B cell (primary cell): ENCODE measurements at regions not wholly inside any gene's neighbourhood (a gene's known extent, or its start where the extent isn't known, plus 50 kb on each side); places are given as distances from the start of the nearest gene placed in this dataset.

Experiments used
- ATAC-seq: fragments of 200-7000 bp; cut with Tn5 transposase; one replicate; pipeline ENCODE4 v1.10.0; 2021; ENCODE audit warnings: low read depth, mild to moderate bottlenecking, moderate number of reproducible peaks, moderate library complexity
- CTCF ChIA-PET: fragments of 350-600 bp; sonication (Branson Sonifier 250); formaldehyde crosslinking; loops from one replicate; lab custom pipeline; 2021; ENCODE audit warnings: antibody characterized with exemption, inconsistent platforms; lab: Charles Lee
- POLR2A ChIA-PET: fragments of 350-600 bp; sonication (Branson Sonifier 250); formaldehyde crosslinking; loops from one replicate; lab custom pipeline; 2021; ENCODE audit warnings: antibody characterized with exemption; lab: Charles Lee
- DNase-seq: peaks from one replicate; pipeline ENCODE4 v3.0.0; 2013
- H2AFZ ChIP-seq: 2 replicates; pipeline ENCODE4 v1.6.1; 2012; ENCODE audit warnings: mild to moderate bottlenecking, low read depth, low read length; ENCODE audit not compliant: insufficient read depth, poor library complexity, severe bottlenecking
- H3K27ac ChIP-seq, 2 donors: 1 replicate in 1 of 2; 2 replicates in 1 of 2; pipeline ENCODE4 v1.5.1; 2012 to 2013; ENCODE audit warnings: low read length in 2 of 2, mild to moderate bottlenecking in 2 of 2, moderate library complexity in 1 of 2
- H3K27me3 ChIP-seq, 4 experiments: fragments of 200-600 bp in 1 of 4; sonication (generic) in 1 of 4; replicated peaks in 1 of 4; 1 replicate in 2 of 4; 2 replicates in 2 of 4; pipeline versions ENCODE4 v1.6.1 to v1.7.0; 2013 to 2016; ENCODE audit warnings: low read length in 3 of 4, mild to moderate bottlenecking in 2 of 4, mixed read lengths in 1 of 4, moderate library complexity in 1 of 4; ENCODE audit not compliant: insufficient read depth in 4 of 4, control insufficient read depth in 3 of 4; ENCODE audit errors: control extremely low read depth in 1 of 4
- H3K36me3 ChIP-seq, 2 experiments: replicated peaks in 1 of 2; 1 replicate in 1 of 2; 2 replicates in 1 of 2; pipeline versions ENCODE4 v1.6.1 to v1.7.1; 2013; ENCODE audit warnings: low read length in 1 of 2; ENCODE audit not compliant: insufficient read depth in 2 of 2, control insufficient read depth in 1 of 2; ENCODE audit errors: control extremely low read depth in 1 of 2, extremely low read depth in 1 of 2
- H3K4me1 ChIP-seq, 2 donors: fragments of 200-600 bp in 1 of 2; sonication (generic) in 1 of 2; 1 replicate in 1 of 2; 2 replicates in 1 of 2; pipeline versions ENCODE4 v1.5.1 to v1.6.1; 2013 to 2017; ENCODE audit warnings: low read length in 2 of 2; ENCODE audit not compliant: control insufficient read depth in 2 of 2, insufficient read depth in 2 of 2
- H3K4me2 ChIP-seq: replicated peaks from 2 replicates; pipeline ENCODE3; 2012; ENCODE audit warnings: mild to moderate bottlenecking, low read depth, low read length; ENCODE audit not compliant: poor library complexity, severe bottlenecking
- H3K4me3 ChIP-seq, 5 experiments: fragments of 200-600 bp in 1 of 5; sonication (generic) in 1 of 5; 1 replicate in 3 of 5; 2 replicates in 2 of 5; pipeline versions ENCODE4 v1.5.1 to v1.7.0; 2011 to 2016; ENCODE audit warnings: low read length in 4 of 5, mild to moderate bottlenecking in 4 of 5, low read depth in 2 of 5, control low read depth in 1 of 5, moderate library complexity in 1 of 5; ENCODE audit not compliant: insufficient read depth in 1 of 5; ENCODE audit errors: control extremely low read depth in 1 of 5, extremely low read depth in 1 of 5
- H3K79me2 ChIP-seq: fragments of 200-600 bp; sonication (generic); one replicate; pipeline ENCODE4 v1.6.0; 2016; ENCODE audit warnings: low read length; ENCODE audit not compliant: control insufficient read depth, insufficient read depth
- H3K9ac ChIP-seq: fragments of 200-600 bp; sonication (generic); 2 replicates; pipeline ENCODE4 v1.6.1; 2017; ENCODE audit warnings: mild to moderate bottlenecking, low read length, moderate library complexity
- H3K9me3 ChIP-seq, 3 donors: one replicate each; pipeline versions ENCODE4 v1.6.1 to v1.7.1; 2013; ENCODE audit warnings: low read length in 2 of 3; ENCODE audit not compliant: control insufficient read depth in 2 of 3, insufficient read depth in 1 of 3; ENCODE audit errors: control extremely low read depth in 1 of 3
- H4K20me1 ChIP-seq: 2 replicates; pipeline ENCODE4 v1.6.0; 2012; ENCODE audit warnings: mild to moderate bottlenecking, low read length; ENCODE audit not compliant: insufficient read depth, control insufficient read depth, poor library complexity, severe bottlenecking
- H3K27ac Mint-ChIP-seq: one replicate; pipeline ENCODE4 v1.8.0; 2021; ENCODE audit warnings: mixed read lengths
- H3K27me3 Mint-ChIP-seq: one replicate; pipeline ENCODE4 v1.8.0; 2021; ENCODE audit warnings: mixed read lengths
- H3K4me1 Mint-ChIP-seq: one replicate; pipeline ENCODE4 v1.8.0; 2021; ENCODE audit warnings: mixed read lengths
- H3K4me3 Mint-ChIP-seq: one replicate; pipeline ENCODE4 v1.8.0; 2021; ENCODE audit warnings: mixed read lengths
- H3K9me3 Mint-ChIP-seq: one replicate; pipeline ENCODE4 v1.8.0; 2022; ENCODE audit warnings: mixed read lengths; ENCODE audit not compliant: insufficient read depth
- CTCF ChIP-seq: fragments of 200-600 bp; IDR thresholded peaks from one replicate; pipeline ENCODE4 v1.8.0; 2022; ENCODE audit warnings: antibody characterized with exemption, mild to moderate bottlenecking
- EZH2 ChIP-seq: IDR thresholded peaks from 2 replicates; pipeline ENCODE4 v1.6.1; 2012; ENCODE audit warnings: borderline replicate concordance, low read depth, mild to moderate bottlenecking, moderate library complexity, low read length; ENCODE audit not compliant: insufficient read depth, poor library complexity, severe bottlenecking
- WGBS: methylation state at CpG from one replicate; pipeline ENCODE4 v1.1.5; 2013; ENCODE audit warnings: missing lambda C conversion rate; ENCODE audit not compliant: insufficient coverage; 5-methylcytosine and 5-hydroxymethylcytosine counted together
- intact Hi-C: fragments of 100-400 bp; cut with micrococcal nuclease; formaldehyde crosslinking; loops from one replicate; pipeline ENCODE4 v1.10.0; 2022

- Histone ChIP-seq H3K9ac (no peak overlapping the region), H3K36me3 (no peaks in the 10 kb centered on the region), H3K79me2 (no peaks in the 10 kb centered on the region), H3K27me3 (peaks cover 0 to 4% (median 0%) of the 10 kb centered on the region in 4 experiments), H3K4me2 (no peak overlapping the region), H2AFZ (no peak overlapping the region), H3K9me3 (no peaks in the 10 kb centered on the region), H3K4me1 (no peaks in the 10 kb centered on the region), H3K4me3 (no peak overlapping the region), H3K27ac (no peak overlapping the region), H4K20me1 (no peaks in the 10 kb centered on the region)
- ChIA-PET CTCF (no interaction called here), POLR2A (no interaction called here)
- DNase-seq (no peak), ATAC-seq (no peak)
- intact Hi-C loops: no loop called here
- no peaks in the 10 kb centered on the region for H3K9me3 Mint-ChIP-seq
- H3K27ac Mint-ChIP-seq: no peak overlapping the region
- H3K4me1 Mint-ChIP-seq: no peaks in the 10 kb centered on the region
- TF ChIP-seq EZH2: no peak
- TF ChIP-seq CTCF: no peak
- no peak overlapping the region for H3K4me3 Mint-ChIP-seq
- no CpG with 5 or more reads among the region's 1 CpG for WGBS
- H3K27me3 Mint-ChIP-seq: no peaks in the 10 kb centered on the region
Measured at GRCh38 chr13:100755891-100756290, 81.3 kb upstream of the TMTC4 start.

GRCh38 chr13:100754459-100754858 is 79.9 kb upstream of the TMTC4 start:
- CTCF ChIA-PET: no interaction called here
- H3K4me1 ChIP-seq: no peaks in the 10 kb centered on the region
- no CpG with 5 or more reads among the region's 5 CpGs for WGBS
- H3K36me3 ChIP-seq: no peaks in the 10 kb centered on the region
- H2AFZ ChIP-seq: no peak overlapping the region
- intact Hi-C loops: no loop called here
- Mint-ChIP-seq H3K4me3 (no peak overlapping the region), H3K9me3 (no peaks in the 10 kb centered on the region), H3K27ac (no peak overlapping the region), H3K27me3 (no peaks in the 10 kb centered on the region), H3K4me1 (no peaks in the 10 kb centered on the region)
- no peaks in the 10 kb centered on the region for H3K79me2 ChIP-seq
- H3K9me3 ChIP-seq: no peaks in the 10 kb centered on the region
- no peak overlapping the region for H3K4me2 ChIP-seq
- no peak for DNase-seq
- ATAC-seq: no peak
- H3K4me3 ChIP-seq: no peak overlapping the region
- H3K27me3 ChIP-seq: peaks cover 0 to 4% (median 0%) of the 10 kb centered on the region in 4 experiments
- TF ChIP-seq EZH2 (no peak), CTCF (no peak)
- POLR2A ChIA-PET: no interaction called here
- no peak overlapping the region for H3K9ac ChIP-seq
- H4K20me1 ChIP-seq: no peaks in the 10 kb centered on the region
- no peak overlapping the region for H3K27ac ChIP-seq
